Fibroblast of villous mesenchyme (primary cell): ENCODE measurements at regions not wholly inside any gene's neighbourhood (a gene's known extent, or its start where the extent isn't known, plus 50 kb on each side); places are given as distances from the start of the nearest gene placed in this dataset.

ENCODE experiments used
- DNase-seq: peaks from one replicate; pipeline ENCODE4 v3.0.0-alpha.2; 2010; ENCODE audit warnings: low read depth
- H3K4me3 ChIP-seq: 2 replicates; pipeline ENCODE4 v1.5.1; 2011; ENCODE audit warnings: low read depth, mild to moderate bottlenecking, low read length
- TF ChIP-seq, protein P1 (sequence below): IDR thresholded peaks from 2 replicates; pipeline ENCODE4 v1.5.1; 2012; ENCODE audit warnings: low read depth, mild to moderate bottlenecking, low read length; ENCODE audit not compliant: insufficient read depth

DNA sequence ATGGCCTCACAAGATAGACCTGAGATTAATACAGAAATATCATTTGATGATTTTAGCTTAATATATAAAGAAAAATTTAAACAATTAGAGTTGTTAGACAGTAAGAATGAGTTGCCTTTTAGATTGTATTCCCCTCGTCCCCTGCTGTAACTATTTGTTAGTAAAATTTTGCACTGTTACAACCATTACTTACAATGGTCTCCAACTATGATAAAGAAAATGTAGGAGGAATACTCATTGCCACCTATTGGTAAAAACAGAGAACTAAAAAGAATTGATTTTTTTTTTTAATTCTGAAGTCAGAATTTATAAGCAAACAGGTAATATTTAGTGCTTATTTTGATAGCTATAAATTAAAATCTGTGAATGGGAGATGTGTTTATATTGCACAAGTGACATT, 937.6 kb downstream of the TLE4 start:
- DNase-seq: no peak
- TF ChIP-seq, protein P1, sequence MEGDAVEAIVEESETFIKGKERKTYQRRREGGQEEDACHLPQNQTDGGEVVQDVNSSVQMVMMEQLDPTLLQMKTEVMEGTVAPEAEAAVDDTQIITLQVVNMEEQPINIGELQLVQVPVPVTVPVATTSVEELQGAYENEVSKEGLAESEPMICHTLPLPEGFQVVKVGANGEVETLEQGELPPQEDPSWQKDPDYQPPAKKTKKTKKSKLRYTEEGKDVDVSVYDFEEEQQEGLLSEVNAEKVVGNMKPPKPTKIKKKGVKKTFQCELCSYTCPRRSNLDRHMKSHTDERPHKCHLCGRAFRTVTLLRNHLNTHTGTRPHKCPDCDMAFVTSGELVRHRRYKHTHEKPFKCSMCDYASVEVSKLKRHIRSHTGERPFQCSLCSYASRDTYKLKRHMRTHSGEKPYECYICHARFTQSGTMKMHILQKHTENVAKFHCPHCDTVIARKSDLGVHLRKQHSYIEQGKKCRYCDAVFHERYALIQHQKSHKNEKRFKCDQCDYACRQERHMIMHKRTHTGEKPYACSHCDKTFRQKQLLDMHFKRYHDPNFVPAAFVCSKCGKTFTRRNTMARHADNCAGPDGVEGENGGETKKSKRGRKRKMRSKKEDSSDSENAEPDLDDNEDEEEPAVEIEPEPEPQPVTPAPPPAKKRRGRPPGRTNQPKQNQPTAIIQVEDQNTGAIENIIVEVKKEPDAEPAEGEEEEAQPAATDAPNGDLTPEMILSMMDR: no peak
- no peak overlapping the region for H3K4me3 ChIP-seq

DNA sequence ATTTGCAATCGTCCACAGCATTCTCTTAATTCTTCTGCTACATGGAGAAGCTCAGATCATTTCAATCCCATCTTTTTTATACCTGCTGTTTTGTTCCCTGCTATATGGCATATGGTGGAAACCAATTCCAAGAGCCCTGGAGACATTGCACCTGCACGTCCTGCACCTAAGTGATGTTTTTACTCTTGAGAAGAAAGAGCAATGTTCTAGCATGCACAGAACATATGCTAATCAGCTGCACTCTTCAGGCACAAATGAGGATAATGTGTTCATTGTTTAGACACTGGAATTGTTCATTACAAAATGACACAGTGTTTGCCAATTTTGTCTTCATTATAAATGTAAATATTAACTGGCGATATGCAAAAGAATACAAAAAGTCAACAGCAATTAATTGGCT, 935.8 kb downstream of the TLE4 start:
- H3K4me3 ChIP-seq: no peak overlapping the region
- no peak for DNase-seq
- TF ChIP-seq, protein P1: no peak

DNA sequence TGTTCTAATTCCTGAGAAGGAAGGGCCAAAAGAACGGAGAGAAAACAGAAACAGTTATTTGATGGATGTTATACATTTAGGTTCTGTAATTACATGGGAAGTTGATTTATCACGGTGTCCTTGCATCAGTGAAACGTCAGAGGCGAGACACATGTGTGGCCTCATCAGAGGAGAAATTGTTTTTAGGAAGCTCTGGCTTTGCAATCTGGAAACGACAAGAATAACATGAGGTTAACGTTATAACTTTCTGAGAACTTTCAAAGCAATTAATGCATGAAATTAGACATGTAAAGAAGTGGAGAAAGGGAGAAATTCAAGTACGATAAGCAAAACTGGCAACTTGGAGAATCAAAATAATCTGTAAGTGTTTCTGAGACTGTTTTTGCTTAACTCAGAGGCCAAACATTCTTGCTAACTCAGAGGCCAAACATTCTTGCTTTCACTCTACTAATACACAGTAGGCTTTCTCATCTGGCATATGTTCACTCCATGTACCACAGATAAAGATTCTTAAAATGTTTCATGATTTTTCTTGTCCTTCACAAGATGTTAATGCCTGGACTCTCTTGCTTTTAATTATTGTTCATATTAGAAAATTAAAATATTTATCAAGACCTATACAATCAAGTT, 933.0 kb downstream of the TLE4 start:
- DNase-seq: peak; percentile 7
- TF ChIP-seq, protein P1: no peak

GRCh38 chr9:80503671-80504281, 932.0 kb downstream of the TLE4 start:
- DNase-seq: no peak
- TF ChIP-seq, protein P1: no peak
- no peak overlapping the region for H3K4me3 ChIP-seq

More for the DNA sequence above, 933.0 kb downstream of the TLE4 start:
- no peak overlapping the region for H3K4me3 ChIP-seq

DNA sequence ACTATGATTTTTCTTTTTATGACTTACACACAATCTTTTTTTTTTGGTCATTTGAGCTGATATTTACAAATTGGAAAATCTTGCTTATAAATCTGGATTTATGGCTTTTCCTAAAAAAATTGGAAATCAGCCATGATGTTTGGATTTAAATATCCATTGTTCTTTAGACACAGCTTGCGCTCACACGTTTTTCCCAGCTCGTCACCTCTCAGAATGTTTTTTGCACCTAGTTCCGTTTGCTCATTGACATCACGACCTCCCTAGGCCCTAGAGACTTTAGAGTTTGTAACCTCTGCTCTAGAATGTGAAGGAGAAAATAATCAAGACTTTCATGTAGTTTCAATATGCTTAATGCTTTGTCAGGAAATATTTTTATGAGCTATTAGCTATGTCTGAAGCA, 930.5 kb downstream of the TLE4 start:
- TF ChIP-seq, protein P1: no peak
- H3K4me3 ChIP-seq: no peak overlapping the region

GRCh38 chr9:80501635-80502034, 929.9 kb downstream of the TLE4 start:
- DNase-seq: peak; percentile 0
- no peak overlapping the region for H3K4me3 ChIP-seq
- TF ChIP-seq, protein P1: no peak

More for the DNA sequence above, 930.5 kb downstream of the TLE4 start:
- DNase-seq: no peak
